Femur (tissue), 1 donor: ENCODE measurements at regions not wholly inside any gene's neighbourhood (a gene's known extent, or its start where the extent isn't known, plus 50 kb on each side); places are given as distances from the start of the nearest gene placed in this dataset.

Experiments used
- DNase-seq: peaks from one replicate; pipeline ENCODE4 v3.0.0-alpha.2; 2017

DNA sequence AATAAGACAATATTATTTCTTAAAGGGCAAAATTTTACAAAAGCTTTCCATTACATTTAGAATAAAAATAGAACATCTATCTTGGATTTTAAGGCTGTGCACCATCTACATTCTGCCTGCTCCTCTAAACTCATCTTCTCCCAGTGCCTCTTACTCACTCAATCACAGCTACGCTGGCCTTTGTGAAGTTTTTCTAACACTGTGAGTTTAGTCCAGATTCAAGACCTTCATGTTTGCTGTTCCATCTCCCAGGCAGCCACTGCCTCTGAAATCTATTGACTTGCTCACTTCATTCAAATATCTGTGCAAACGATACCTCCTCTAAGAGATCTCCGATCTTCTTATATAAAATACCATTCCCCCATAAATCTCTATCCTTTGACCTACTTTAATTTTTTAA, 673.4 kb upstream of the KIF2B start:
- no peak for DNase-seq

DNA sequence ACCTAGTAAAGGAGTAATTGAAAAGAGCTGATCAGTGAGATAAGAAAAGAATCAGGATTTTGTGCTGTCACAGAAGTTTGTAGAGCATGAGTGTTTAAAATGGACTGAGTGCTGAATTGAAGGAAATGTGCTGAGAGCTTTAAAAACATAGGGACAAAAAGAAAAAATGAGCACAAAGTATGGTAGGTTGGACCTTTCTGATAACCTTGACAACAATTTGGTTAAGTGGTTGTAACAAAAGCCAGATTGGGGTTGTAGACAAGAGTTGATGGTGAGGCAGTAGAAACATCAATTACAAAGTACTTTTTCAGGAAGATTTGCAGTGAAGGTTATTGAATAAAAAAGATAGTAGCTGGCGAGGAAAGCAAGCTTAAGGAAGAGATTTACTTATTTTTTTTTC, 674.7 kb upstream of the KIF2B start:
- no peak for DNase-seq

DNA sequence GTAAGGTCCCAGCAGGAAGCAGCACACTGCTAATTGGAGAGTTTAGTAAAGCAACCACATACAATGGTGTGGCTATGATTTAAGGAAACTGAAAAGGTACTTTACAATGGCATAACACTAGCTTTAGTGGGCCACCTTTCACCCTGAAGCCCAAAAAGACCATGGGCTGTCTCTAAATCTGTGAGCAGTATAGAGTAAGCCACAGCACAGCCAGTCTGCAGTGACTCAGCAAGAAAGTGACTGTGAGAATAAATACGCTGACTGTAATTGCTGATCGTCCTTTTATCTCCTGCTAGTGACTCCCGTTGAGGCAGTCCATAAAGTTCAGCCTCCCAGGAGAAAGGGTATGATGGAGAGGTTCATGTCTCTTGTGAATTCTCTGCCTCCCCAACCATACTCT, 679.8 kb upstream of the KIF2B start:
- no peak for DNase-seq

DNA sequence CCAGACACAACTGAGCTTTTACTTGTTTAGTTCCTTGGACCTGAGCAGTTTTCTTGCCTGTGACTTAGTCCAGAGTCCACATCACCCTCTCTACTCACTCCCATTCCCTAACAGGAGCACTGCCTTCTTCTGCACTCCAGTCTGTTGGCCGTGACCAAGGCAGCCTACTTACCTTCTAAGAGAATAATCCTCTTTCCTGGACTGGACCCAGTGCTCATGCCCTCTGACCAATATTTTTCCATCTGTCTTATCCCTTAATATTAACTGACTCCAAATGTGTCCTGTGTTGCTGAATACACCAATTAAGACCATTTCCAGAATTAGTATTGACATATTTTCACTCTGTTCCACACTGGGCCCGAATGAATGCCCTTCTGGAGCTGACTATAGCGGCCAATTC, 681.0 kb upstream of the KIF2B start:
- DNase-seq, result no peak

DNA sequence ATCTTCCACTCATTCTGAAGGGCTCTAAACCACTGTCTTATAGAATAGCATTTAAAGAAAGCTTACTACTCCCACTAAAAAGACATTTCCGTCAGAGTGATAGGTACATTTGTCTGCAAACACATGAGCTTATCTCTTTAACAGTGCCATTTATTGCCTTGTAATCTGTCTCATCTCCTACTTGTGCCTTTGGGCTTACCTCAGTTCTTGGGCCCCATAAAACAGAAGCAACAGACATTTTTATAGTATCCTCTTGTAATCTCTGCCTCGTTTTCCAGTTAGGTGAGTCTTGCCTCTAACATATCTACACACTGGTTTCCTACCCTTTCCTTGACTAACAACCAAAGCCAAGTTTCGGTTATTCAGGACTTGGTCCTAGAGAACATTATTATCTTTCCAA, 681.4 kb upstream of the KIF2B start:
- no peak for DNase-seq

DNA sequence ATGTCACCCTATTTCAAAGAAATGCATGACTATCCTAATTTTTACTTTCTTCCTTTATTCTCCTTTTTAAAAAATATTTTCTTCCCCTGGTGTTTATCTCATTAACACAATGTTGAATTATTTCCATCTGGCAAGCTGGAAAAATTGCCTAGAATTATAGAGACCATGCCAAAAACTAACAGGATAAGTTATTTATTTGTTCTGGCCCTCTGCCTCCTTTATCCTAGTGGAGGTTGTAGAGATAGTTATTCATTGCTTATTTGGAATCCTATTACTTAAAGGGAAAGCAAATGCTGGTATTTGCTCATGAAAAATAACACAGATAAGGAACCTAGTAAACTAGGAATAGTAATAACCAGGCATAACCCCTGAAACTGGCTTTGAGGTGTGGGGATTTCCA, 684.9 kb upstream of the KIF2B start:
- no peak for DNase-seq

DNA sequence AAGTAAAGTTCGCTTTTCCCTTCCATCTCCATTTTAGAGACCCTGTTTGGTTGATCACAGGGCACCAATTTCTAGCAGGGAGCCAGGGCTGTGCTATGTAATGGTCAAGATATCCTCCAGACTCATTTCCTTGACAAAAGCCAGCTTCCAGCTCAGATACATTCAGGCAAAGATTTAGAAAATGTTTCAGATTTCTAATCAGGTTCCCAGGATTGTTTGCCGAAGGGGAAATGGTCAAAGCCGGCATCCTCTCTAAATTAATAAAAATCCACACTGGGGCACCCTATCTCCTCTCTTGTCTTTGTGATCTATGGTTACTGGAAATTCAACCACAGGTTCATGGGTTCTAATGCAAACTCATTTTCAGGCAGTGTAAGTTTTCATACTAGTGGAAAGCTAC, 686.8 kb upstream of the KIF2B start:
- no peak for DNase-seq

DNA sequence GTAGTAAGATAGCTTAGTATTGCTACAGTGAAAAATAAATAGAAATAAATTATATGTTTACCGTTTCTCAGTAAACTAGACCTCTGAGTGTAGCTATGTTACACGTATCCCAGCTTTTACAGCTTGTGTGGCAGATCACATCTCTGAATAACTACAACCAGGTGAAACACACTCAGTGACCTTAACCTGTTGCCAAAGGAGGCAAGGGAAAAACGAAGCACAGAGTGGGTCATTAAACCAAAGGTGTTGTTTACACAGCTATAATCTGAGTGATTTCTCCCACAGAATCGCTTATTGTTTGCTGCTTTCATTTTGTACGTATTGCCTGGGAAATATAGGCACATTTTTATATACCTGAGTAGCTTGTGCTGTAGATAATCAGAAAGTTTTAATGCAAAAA, 688.2 kb upstream of the KIF2B start:
- no peak for DNase-seq

DNA sequence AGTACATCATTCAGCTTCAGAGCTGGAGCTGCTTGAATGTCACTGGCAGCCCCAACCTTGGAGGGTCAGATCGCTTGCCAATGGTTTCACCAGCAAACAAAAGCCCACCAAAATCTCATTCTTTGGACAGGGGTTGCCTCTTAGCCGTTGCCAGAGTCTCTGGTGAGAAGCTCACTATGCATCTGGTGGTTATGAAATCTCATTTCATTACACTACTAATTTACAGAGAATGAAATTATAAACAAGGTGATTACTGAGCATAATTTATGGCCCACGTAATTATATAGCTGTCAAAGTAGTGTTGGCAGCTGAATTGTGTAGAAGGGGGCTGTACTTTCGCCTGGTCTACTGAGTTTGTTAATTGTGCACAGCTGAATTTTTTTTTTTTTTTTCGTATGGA, 688.9 kb upstream of the KIF2B start:
- DNase-seq, result no peak

DNA sequence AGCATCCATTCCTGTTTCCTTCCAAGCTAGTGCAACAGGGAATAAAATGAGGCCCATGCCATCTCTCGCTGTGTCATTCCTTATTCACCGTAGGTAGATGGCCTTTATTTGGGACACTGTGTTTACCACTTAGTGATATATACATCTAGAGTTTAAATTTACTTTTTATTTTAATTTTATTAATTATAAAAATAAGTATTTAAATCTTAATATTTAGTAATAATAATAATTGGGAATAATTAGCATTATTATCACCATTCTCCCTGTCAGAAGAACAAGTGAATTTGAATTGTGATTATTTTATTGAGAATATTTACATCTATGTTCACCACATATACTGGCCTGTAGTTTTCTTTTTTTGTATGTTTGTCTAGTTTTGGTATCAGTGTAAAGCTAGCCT, 692.9 kb upstream of the KIF2B start:
- DNase-seq, result no peak

DNA sequence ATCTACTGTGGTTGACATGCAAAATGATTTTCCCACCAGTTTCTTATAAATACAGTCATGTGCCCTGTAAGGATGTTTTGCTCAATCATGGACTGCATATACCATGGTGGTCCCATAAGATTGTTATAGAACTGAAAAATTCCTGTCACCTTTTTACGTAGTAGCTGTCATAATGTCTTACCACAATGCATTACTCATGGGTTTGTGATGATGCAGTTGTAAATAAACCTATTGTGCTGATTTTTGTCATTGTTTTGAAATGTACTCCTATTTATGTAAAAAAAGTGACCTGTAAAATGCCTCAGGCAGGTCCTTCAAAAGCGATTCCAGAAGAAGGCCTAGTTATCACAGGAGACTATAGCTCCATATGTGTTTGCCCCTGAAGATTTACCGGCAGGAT, 695.4 kb upstream of the KIF2B start:
- no peak for DNase-seq

DNA sequence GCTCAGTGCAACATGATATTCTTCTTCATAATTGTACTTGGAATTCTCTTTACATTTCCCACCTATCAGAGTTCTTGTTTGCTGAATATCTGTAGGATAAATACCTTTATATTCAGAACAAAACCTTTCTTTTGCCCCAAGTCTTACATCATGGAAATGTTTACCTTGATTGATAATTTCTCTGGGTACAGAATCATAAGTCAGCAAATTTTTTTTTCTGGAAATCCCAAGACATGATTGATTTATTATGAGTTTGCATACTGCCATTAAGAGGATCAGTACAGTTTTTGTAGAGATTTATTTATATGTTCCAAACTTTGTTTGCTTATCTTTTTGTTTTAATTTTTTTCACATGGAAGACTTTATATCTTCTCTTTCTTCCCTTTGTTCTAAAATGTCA, 699.8 kb upstream of the KIF2B start:
- DNase-seq, result no peak

DNA sequence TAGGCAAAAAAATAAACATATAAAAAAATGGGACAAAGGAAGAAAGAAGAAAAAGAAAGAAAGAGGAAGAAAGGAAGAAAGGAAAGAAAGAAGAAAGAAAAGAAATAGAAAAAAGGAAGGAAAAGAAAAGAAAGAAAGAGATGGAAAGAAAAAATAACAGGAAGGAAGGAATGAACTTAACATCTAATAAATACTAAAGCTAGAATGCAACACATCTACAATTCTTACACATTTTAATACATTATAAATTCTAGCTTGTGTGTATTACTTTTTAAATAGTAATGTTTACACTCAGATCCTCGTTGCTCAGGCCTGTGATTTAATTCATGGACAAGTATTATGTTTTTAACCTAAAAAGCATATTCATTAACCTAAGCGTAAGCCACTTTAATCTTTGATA, 703.0 kb upstream of the KIF2B start:
- DNase-seq, result no peak

DNA sequence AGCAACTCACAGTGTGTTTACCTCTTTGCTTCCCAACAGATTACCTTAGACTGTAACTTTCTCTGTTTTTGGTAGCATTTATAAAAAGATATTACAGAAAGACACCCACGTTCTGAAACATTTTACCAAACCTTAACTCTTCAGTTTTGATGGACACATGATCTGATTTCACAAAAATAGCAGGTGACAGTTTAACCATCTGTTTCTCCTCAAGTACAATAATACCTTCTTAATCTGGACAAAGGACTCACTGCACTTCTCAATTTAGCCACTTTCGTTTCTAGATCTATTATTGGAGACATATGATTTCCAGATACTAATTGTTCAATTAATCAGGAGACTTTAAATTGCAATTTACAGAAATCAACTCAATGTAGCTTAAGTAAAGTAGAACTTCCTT, 703.8 kb upstream of the KIF2B start:
- no peak for DNase-seq

DNA sequence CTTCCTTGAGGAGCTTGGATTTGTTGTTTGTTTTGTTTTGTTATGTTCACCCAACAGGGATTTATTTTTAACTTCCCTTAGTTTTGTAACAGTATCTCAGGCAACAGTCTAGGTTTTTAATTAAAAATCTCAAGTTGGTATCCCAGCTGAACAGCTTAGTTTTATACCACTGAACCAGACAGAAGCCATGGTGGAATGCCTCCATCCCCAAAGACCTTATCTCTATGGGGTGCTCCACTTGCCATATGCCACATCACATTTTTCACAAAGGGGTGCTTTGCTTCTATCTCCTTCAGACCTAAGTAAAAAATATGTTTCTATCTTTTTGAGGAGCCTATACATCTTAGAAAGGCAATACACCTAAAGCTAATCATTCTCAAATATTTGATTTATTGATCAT, 715.8 kb upstream of the KIF2B start:
- DNase-seq, result no peak

DNA sequence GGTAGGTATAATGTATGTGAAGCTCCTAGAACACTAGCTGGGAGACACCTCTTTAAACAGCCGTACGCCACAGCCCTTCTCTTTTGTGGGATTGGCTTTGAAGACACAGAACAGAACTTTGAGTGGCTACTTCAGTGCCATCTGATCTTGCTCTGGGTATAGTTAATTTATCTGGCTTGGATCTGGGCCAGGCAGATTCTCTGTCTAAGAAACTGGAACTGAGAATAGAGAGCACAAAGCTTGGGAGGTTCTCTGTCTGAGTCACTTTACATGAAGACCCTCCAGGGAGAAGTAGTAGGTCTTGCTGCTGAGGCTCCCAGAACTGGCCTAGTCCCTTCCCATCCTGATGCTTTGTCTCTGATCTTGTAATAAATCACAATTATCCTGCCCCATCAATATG, 721.0 kb upstream of the KIF2B start:
- DNase-seq, result no peak

DNA sequence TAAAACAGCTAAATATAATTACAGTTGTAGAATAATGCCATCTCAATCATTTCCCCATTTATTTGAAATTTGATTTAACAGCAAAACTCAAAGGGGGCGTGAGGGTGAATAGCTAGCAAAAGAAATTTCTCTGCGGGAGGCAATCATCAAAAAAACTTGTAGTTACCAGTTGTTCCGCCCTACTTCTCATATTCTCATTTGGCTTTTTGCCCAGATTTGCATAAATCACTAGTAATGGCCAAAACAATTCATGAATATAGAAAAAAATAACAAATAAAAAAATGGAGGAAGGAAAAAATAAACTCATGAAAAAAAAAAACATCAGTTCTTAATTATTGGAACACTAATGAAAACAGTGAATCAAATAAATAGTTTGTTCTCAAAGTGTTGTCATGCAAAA, 722.6 kb upstream of the KIF2B start:
- DNase-seq, result no peak

DNA sequence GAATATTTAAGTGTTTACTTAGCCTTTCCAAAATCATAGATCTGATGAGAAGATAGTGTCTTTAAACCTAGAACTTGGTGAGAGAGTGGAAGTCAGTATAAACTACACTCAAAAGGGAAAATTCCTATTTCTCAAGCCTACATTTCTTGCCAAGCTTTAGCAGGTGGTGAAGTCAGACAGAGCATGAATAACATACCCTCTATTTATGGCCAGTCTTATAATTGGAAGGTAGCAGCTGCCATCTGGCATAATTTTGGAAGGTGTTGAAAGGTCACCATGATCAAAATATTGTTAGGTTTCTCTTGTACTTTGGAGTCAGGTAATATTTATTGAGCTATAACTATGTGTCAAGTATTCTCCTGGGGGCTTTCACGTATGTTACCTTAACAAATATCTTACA, 729.3 kb upstream of the KIF2B start:
- no peak for DNase-seq

DNA sequence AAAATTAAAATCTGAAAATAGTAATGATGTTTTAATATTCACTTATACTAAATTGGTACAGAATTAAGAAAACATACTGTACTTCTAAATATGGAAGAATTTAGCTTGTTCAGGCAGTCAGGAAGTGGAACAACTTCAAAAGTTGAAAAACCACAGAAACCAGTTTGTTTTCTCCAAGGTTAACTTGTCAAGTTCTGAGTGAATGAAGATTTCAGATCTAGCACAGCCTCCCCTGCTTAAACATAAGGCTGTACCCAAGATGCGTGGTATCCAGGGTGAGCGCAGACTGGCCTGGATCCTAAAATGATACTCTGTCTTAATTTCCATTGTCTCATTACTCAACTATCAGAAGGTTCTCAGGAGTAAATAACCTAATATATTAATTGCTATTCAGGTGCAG, 730.7 kb upstream of the KIF2B start:
- DNase-seq, result no peak

DNA sequence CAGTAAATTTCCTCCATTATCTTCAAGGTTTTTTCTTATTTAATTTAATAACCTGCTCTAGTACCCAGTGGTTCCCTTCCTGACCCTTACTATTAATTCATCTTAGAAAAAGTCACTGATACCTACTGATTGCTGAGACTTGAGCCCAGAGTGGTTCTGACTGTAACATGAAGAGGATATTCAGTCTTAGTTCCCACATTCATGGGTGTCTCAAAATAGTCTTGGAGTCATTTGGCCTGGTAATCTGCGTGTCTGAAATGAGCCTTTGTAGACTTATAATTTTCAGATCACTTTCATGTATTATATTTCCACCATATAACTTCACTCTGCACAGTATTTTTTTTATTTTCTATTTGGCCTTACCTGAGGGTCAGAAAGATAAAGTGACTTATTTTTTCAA, 732.0 kb upstream of the KIF2B start:
- DNase-seq, result no peak

DNA sequence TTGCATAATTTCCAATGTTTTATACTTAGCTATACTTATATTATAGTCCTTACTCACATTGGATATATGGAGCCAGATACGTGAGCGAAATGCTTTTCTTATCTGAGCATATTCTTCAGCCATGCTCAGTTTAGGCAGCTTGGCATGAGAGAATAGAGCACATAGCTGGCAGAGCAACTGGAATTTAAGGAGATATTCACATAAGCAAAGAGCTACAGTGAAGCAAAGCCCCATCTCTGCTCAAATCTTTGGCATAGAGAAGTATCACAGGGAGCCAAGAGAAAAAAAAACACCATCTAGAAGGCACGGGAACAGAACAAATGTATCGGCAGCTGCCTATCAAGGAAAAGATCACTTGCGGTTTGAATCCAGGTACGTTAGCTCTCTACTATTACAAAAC, 734.2 kb upstream of the KIF2B start:
- DNase-seq, result no peak

DNA sequence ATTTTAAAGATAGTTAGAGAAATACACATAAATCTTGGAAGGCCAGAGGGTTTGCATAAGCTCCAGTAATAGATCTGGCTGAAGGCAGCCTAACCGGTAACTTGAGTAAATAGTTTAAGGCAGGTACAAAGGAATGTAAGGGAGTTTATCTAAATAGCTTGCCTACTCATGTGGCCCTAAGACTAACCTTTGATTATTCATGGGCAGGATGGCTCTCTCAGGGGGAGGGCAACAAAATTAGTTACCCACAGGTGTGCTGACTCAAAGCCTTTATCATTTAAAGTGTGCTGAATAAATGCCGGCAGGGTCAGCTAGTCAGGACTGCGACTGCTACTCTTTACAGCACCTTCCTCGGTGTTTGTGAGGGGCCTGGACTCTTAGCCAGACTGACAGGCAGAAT, 761.3 kb upstream of the KIF2B start:
- DNase-seq, result no peak

DNA sequence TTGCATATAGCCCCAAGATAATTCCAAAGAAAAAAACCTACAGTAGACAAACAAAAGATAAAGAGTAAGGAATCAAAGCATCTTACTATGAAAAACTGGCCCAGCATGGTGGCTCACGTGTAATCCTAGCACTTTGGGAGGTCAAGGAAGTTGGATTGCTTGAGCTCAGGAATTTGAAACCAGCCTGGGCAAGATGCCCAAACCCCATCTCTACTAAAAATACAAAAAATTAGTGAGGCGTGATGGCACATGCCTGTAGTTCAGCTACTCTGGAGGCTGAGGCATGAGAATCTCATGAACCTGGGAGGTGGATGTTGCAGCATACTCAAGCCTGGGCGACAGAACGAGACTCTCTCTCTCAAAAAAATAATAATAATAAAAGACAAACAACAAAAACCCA, 764.7 kb upstream of the KIF2B start:
- no peak for DNase-seq

DNA sequence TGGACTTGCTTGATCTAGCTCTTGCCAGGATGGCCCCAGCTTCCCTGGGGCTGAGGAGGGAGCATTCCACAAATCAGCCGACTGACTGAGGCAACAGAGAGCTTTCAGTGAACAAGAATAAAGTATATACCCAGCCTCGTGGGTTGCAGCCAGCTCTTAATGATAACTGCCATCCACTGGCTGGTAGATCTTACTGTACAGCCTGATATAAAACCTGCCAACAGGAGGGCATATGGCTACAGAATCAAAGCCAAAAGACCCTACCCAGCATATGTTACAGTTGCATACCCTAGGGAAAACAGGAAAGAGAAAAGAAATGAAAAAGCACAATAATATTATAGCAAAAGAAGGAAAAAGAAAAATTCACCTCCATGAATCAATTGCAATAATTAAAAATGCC, 775.9 kb upstream of the KIF2B start:
- DNase-seq, result no peak

DNA sequence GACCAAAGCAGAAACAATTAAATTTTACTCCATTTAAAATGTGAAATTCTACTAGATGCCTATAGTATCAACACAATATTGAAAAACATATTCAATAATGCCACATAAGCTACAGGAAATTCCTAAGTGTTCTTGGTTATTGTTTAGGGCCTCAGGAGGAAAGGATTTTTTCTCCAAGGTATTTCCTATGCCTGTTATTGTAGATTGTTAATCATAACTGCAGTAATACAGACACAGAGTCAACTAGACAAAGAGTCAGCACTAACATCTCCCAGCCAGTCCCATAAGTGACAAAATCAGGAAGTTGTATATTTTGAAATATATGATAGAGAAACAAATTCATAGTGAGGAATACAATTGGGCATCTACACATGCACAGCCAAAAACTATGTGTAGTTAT, 782.7 kb upstream of the KIF2B start:
- no peak for DNase-seq

DNA sequence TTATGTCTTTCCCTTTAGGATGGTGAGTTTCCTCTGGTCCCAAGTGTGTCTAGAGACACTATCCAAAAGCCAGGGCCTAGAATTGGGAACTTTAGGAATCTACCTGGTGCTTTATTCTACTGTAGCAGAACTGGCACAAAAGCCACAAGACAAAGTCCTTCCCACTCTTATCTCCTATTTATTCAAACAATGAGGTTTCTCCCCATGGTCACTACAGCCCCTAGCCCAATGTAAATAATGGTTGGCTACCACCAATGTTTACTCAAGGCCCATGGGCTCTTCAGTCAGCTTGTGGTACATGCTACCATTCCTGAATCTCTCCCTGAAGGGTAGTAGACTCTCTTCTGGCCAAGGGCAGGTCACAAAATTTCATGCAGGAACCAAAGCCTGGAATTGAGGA, 789.4 kb upstream of the KIF2B start:
- no peak for DNase-seq

DNA sequence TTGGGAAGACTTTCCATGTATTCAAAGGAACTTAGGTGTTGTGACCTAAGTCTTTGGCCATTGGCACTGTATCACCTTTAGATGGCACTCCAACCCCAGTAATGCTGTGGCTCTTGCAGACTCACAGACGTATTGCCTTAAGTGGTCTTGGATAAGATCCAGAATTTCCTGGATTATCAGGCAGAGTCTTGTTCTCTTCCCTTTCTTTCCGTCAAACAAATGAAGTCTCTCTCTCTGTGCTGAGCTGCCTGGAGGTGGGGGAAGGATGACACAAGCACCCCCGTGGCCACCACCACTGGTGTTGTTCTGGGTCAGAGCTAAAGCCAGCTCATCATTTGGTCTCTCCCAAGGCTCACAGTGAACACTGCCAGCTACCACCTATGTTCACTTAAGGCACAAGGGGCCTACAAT, 789.9 kb upstream of the KIF2B start:
- peak; percentile 20 for DNase-seq
